ENCODE measurements at regions not wholly inside any gene's neighbourhood (a gene's known extent, or its start where the extent isn't known, plus 50 kb on each side); places are given as distances from the start of the nearest gene placed in this dataset.

DNA sequence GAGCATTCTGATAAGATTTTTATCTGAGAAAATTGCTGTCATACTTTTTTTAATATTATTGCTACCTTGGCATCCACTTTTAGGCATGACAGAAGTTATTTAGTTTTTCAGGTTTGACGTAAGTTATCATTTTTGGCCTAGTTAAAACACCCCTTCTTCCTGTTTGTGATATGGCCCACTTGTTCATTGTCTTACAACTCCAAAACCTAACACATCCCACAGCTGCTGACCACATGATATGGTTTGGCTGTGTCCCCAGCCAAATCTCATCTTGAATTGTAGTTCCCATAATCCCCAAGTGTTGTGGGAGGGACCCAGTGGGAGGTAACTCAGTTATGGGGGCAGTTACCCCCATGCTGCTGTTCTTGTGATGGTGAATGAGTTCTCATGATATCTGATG is 388.1 kb downstream of the SLC4A3 start:
- Mint-ChIP-seq H3K27ac (no peak overlapping the region), H3K36me3 (no peaks in the 10 kb centered on the region), H3K27me3 (peaks cover 1% of the 10 kb centered on the region), H3K4me1 (no peaks in the 10 kb centered on the region), H3K4me3 (no peak overlapping the region), H3K9me3 (no peaks in the 10 kb centered on the region)

- Mint-ChIP-seq H3K4me1 (no peaks in the 10 kb centered on the region), H3K36me3 (no peaks in the 10 kb centered on the region), H3K9me3 (no peaks in the 10 kb centered on the region), H3K4me3 (no peak overlapping the region), H3K27me3 (no peaks in the 10 kb centered on the region), H3K27ac (no peak overlapping the region)
Measured at GRCh38 chr2:220025207-220025606, 397.8 kb downstream of the SLC4A3 start.

GRCh38 chr2:220029013-220029412 is 401.6 kb downstream of the SLC4A3 start:
- no peaks in the 10 kb centered on the region for H3K9me3 Mint-ChIP-seq
- H3K27ac Mint-ChIP-seq: no peak overlapping the region
- no peaks in the 10 kb centered on the region for H3K27me3 Mint-ChIP-seq
- no peaks in the 10 kb centered on the region for H3K4me1 Mint-ChIP-seq
- no peaks in the 10 kb centered on the region for H3K36me3 Mint-ChIP-seq
- H3K4me3 Mint-ChIP-seq: no peak overlapping the region

DNA sequence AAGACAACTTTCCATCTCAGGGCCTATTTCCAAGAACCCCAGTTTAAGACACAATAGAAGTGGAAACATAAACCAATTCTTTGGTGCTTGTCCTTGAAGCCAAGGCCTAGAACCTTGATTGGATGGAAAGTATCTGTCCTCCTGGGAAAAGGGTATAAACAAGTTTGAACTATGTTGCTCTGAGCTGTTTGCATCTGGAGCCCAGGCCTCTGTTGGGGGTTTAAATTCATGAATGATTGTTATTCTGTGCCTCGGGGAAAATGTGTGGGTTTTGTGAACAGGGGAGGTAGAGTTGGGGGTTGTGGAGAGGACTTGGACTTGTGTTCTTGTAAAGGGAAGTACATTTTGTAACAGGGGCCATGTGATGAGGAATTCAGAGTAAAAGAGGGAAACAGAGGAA is 406.1 kb downstream of the SLC4A3 start:
- Mint-ChIP-seq H3K4me1 (no peaks in the 10 kb centered on the region), H3K36me3 (no peaks in the 10 kb centered on the region), H3K9me3 (no peaks in the 10 kb centered on the region), H3K27me3 (peaks cover 4% of the 10 kb centered on the region), H3K27ac (no peak overlapping the region), H3K4me3 (no peak overlapping the region)

DNA sequence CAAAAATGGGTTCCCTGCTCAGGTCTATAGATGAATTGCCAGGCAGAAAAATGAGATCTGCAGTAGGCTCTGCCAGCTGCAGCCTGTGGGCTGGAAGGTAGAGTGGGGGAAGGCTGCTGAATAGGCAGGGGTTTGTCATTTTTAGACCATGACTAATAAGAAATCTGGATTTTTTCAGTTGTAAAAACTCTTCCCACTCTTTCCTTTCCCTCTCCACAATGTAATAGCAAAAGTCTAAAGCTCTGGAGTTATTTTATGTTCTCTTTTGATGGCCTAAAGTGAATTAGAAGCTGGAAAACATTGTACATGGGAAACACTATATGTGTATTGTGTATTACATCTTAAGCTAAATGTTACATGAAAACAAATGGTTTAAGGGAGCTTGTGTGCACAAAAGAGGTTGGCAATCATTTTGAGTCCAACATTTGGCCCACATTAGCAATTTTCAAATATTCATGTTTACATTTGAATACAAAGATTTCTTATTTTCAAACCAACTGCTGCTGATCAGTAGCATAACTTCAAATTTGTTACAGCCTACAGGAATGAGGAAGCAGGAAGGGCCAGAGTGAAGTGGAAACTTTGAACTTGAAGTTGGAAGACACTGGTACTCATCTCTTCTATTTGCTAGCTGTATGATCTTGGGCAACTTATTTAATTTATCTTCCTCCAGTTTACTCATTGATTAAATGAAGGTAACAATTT is 407.1 kb downstream of the SLC4A3 start:
- Mint-ChIP-seq H3K36me3 (no peaks in the 10 kb centered on the region), H3K27me3 (peaks cover 4% of the 10 kb centered on the region), H3K4me1 (no peaks in the 10 kb centered on the region), H3K27ac (no peak overlapping the region), H3K9me3 (no peaks in the 10 kb centered on the region), H3K4me3 (no peak overlapping the region)

DNA sequence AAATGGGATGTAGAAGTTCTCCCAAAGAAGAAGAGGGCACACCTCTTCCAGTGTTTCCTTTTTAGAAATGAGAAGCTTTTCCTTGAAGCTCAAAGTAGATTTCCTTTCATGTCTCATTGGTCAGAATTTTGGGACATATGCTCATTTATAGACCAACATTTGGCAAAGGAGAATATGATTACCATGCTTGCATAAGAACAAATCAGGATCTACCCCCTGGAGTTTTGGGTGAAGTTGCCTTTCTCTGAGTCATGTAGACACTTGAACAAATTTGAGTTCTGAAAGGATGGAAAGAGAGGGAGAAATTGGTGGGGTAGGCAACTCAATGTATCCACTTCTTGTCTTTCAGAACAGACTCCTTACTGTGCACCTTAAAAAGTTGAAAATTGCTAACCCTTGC is 409.0 kb downstream of the SLC4A3 start:
- Mint-ChIP-seq H3K27me3 (peaks cover 4% of the 10 kb centered on the region), H3K27ac (no peak overlapping the region), H3K4me1 (no peaks in the 10 kb centered on the region), H3K36me3 (no peaks in the 10 kb centered on the region), H3K9me3 (no peaks in the 10 kb centered on the region), H3K4me3 (no peak overlapping the region)

DNA sequence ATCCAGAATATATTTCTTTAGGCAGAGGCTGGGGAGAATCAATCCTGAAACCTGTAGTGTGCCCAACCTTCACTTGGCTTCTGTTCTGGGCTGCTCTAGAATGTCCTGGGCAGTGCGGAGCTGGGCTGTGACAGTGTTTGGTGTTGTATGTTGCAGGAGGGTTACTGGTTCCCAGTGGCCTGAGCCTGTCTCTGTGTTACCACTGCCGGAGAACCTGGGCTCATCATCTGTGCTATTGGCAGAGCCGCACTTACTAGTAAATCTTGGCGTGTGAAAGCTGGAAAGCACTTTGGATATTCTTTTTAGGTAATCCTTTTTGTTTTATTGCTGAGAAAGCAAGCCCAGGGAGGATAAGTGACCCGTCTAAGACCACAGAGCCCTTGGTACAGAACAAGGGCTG is 412.9 kb downstream of the SLC4A3 start:
- no peaks in the 10 kb centered on the region for H3K36me3 Mint-ChIP-seq
- peaks cover 8% of the 10 kb centered on the region for H3K27me3 Mint-ChIP-seq
- no peak overlapping the region for H3K4me3 Mint-ChIP-seq
- no peaks in the 10 kb centered on the region for H3K9me3 Mint-ChIP-seq
- H3K27ac Mint-ChIP-seq: no peak overlapping the region
- H3K4me1 Mint-ChIP-seq: no peaks in the 10 kb centered on the region

- H3K9me3 Mint-ChIP-seq: no peaks in the 10 kb centered on the region
- H3K36me3 Mint-ChIP-seq: no peaks in the 10 kb centered on the region
- no peak overlapping the region for H3K27ac Mint-ChIP-seq
- H3K4me1 Mint-ChIP-seq: no peaks in the 10 kb centered on the region
- H3K27me3 Mint-ChIP-seq: peaks cover 5% of the 10 kb centered on the region
- no peak overlapping the region for H3K4me3 Mint-ChIP-seq
Measured at GRCh38 chr2:220041447-220041846, 414.0 kb downstream of the SLC4A3 start.

GRCh38 chr2:220043155-220043989 is 415.9 kb downstream of the SLC4A3 start:
- Mint-ChIP-seq H3K4me3 (no peak overlapping the region), H3K36me3 (no peaks in the 10 kb centered on the region), H3K27me3 (peaks cover 5% of the 10 kb centered on the region), H3K27ac (no peak overlapping the region), H3K4me1 (no peaks in the 10 kb centered on the region), H3K9me3 (peaks cover under 1% of the 10 kb centered on the region)

DNA sequence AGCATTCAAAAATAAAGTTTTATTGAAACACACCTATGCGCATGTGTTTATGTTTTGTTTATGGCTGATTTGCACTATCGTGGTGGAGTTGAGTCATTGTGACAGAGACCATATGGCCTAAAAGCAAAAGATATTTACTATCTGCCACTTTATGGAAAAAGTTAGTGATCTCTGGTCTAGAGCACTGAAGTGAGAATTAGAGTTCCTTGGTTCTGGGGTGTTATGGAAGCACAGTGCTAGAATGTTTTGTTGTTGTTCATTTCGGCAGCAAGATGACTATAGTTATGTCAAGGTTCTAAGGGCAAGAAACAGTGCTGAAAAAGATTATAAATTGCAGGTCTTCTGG is 416.5 kb downstream of the SLC4A3 start:
- H3K27ac Mint-ChIP-seq: no peak overlapping the region
- H3K36me3 Mint-ChIP-seq: no peaks in the 10 kb centered on the region
- H3K4me1 Mint-ChIP-seq: no peaks in the 10 kb centered on the region
- H3K27me3 Mint-ChIP-seq: peaks cover 8% of the 10 kb centered on the region
- peaks cover 4% of the 10 kb centered on the region for H3K9me3 Mint-ChIP-seq
- no peak overlapping the region for H3K4me3 Mint-ChIP-seq

DNA sequence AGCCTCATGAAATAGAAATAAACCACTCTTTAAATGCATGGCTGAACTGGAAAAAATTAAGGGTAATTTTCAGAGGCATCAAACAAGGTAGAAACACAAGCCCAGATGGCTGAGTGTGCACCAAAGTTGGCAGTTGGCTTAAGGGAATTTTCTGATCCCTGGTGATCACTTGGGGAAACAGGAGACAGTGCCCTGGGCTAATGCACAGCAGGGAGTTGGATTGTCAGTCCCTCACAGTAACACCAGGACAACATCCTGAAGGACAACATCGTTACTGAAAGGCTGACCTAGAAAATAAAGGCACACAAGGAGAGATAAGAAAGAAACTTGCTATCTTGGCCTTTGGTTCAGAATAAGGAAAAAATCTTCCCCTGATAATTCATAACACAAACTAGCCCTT is 417.0 kb downstream of the SLC4A3 start:
- Mint-ChIP-seq H3K27me3 (peaks cover 8% of the 10 kb centered on the region), H3K36me3 (no peaks in the 10 kb centered on the region), H3K9me3 (peaks cover 4% of the 10 kb centered on the region), H3K27ac (no peak overlapping the region), H3K4me1 (no peaks in the 10 kb centered on the region), H3K4me3 (no peak overlapping the region)

DNA sequence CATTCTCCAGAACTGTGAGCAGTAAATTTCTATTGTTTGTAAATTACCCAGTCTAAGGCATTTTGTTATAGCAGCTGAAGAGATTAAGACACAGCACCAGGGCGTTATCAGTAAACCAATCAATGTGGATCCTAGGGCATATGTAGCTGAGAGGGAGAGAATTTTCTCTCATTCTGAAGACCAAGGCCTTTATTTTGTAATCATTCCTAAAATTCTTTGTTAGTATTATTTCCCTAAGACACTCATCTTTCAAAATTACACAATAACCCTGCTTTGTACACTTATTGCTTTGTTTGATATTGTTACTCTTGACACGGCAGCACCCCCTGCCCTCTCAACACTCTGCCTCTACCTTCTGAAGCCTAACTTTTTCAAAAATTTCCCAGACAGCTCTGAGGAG is 419.1 kb downstream of the SLC4A3 start:
- Mint-ChIP-seq H3K4me3 (no peak overlapping the region), H3K4me1 (no peaks in the 10 kb centered on the region), H3K27ac (no peak overlapping the region), H3K9me3 (peaks cover 4% of the 10 kb centered on the region), H3K27me3 (peaks cover 8% of the 10 kb centered on the region), H3K36me3 (no peaks in the 10 kb centered on the region)

DNA sequence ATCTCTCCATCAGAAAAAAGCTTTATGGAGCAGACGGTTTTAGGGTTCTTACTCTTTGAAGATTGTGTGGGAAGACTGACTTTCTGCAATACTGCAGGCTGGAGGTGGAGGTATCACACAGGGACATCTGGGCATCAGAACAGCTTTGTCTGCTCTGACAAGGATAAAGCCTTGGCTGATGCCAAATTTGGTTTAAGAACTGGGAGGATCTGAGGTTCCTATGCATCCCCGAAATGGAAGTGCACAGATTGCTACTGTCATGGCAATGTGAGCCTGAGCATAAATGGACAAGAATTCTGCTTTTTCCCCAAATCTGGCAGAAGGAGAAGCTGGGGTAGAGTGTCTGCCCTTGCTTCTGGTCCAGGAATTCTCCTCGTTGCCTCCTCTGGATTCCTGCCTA is 424.3 kb downstream of the SLC4A3 start:
- no peak overlapping the region for H3K27ac Mint-ChIP-seq
- H3K4me1 Mint-ChIP-seq: no peaks in the 10 kb centered on the region
- H3K27me3 Mint-ChIP-seq: peaks cover 4% of the 10 kb centered on the region
- H3K4me3 Mint-ChIP-seq: no peak overlapping the region
- no peaks in the 10 kb centered on the region for H3K36me3 Mint-ChIP-seq
- H3K9me3 Mint-ChIP-seq: peaks cover 26% of the 10 kb centered on the region

GRCh38 chr2:220053919-220054318 is 426.5 kb downstream of the SLC4A3 start:
- no peak overlapping the region for H3K4me3 Mint-ChIP-seq
- no peaks in the 10 kb centered on the region for H3K36me3 Mint-ChIP-seq
- H3K27me3 Mint-ChIP-seq: no peaks in the 10 kb centered on the region

GRCh38 chr2:220057391-220057790 is 430.0 kb downstream of the SLC4A3 start:
- no peak overlapping the region for H3K4me3 Mint-ChIP-seq
- peaks cover 22% of the 10 kb centered on the region for H3K9me3 Mint-ChIP-seq
- no peaks in the 10 kb centered on the region for H3K27me3 Mint-ChIP-seq
- H3K36me3 Mint-ChIP-seq: no peaks in the 10 kb centered on the region
- no peaks in the 10 kb centered on the region for H3K4me1 Mint-ChIP-seq
- no peak overlapping the region for H3K27ac Mint-ChIP-seq

More at GRCh38 chr2:220053919-220054318, 426.5 kb downstream of the SLC4A3 start:
- Mint-ChIP-seq H3K9me3 (peaks cover 21% of the 10 kb centered on the region), H3K27ac (no peak overlapping the region), H3K4me1 (no peaks in the 10 kb centered on the region)

DNA sequence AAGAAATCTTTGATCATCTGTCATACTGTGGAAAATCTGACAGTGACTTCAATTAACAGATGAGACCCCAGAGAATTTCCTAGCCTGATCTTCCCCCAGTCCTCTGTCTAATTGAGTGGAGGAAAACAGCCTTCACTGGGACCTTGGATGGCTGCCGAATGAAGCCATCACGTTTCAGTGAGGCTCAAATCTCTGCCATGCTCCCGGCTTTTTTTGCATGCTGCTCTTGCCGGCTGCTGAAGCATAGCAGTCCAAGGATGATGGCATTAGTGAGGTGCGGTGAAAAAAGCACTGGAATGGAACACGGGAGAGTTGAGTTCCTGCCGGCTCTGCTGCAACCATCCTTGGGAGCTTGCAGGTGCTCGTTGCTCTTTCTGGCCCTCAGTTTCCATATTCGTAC is 430.5 kb downstream of the SLC4A3 start:
- H3K27ac Mint-ChIP-seq: no peak overlapping the region
- H3K9me3 Mint-ChIP-seq: peaks cover 22% of the 10 kb centered on the region
- no peaks in the 10 kb centered on the region for H3K27me3 Mint-ChIP-seq
- H3K4me1 Mint-ChIP-seq: no peaks in the 10 kb centered on the region
- H3K4me3 Mint-ChIP-seq: no peak overlapping the region
- no peaks in the 10 kb centered on the region for H3K36me3 Mint-ChIP-seq
